CD14-positive monocyte (primary cell): ENCODE measurements at regions not wholly inside any gene's neighbourhood (a gene's known extent, or its start where the extent isn't known, plus 50 kb on each side); places are given as distances from the start of the nearest gene placed in this dataset.

Experiments
- DNase-seq, 3 donors: peaks; one replicate each; pipeline ENCODE4 v3.0.0-alpha.2; 2011 to 2022
- H2AFZ ChIP-seq: 2 replicates; pipeline ENCODE4 v1.6.0; 2012; ENCODE audit warnings: mild to moderate bottlenecking, low read depth, low read length, inconsistent platforms; ENCODE audit not compliant: insufficient read depth, poor library complexity, severe bottlenecking
- H3K27ac ChIP-seq, 2 donors: 1 replicate in 1 of 2; 2 replicates in 1 of 2; pipeline ENCODE4 v1.5.1; 2012 to 2013; ENCODE audit warnings: low read length in 2 of 2, control low read depth in 1 of 2, inconsistent platforms in 1 of 2, low read depth in 1 of 2, mild to moderate bottlenecking in 1 of 2
- H3K27me3 ChIP-seq, 2 donors: one replicate each; pipeline versions ENCODE4 v1.6.0 to v1.6.1; 2011 to 2013; ENCODE audit warnings: low read length in 2 of 2; ENCODE audit not compliant: control insufficient read depth in 2 of 2, insufficient read depth in 2 of 2
- H3K36me3 ChIP-seq, 2 donors: replicated peaks in 1 of 2; 1 replicate in 1 of 2; 2 replicates in 1 of 2; pipeline versions ENCODE4 v1.5.1 to v1.6.1; 2012 to 2013; ENCODE audit warnings: low read length in 2 of 2, control low read depth in 1 of 2, inconsistent platforms in 1 of 2, mild to moderate bottlenecking in 1 of 2; ENCODE audit not compliant: insufficient read depth in 2 of 2, control insufficient read depth in 1 of 2
- H3K4me1 ChIP-seq, 2 donors: 1 replicate in 1 of 2; 2 replicates in 1 of 2; pipeline versions ENCODE4 v1.5.1 to v1.6.1; 2012 to 2013; ENCODE audit warnings: low read length in 2 of 2, control low read depth in 1 of 2, inconsistent platforms in 1 of 2, mild to moderate bottlenecking in 1 of 2, moderate library complexity in 1 of 2; ENCODE audit not compliant: insufficient read depth in 2 of 2, control insufficient read depth in 1 of 2
- H3K4me2 ChIP-seq: replicated peaks from 2 replicates; pipeline ENCODE3; 2012; ENCODE audit warnings: low read length, moderate library complexity, mild to moderate bottlenecking; ENCODE audit not compliant: poor library complexity, severe bottlenecking; ENCODE audit errors: extremely low read depth
- H3K4me3 ChIP-seq, 3 experiments: fragments of 200-600 bp in 1 of 3; sonication (generic) in 1 of 3; replicated peaks in 1 of 3; 1 replicate in 2 of 3; 2 replicates in 1 of 3; pipeline ENCODE4 v1.5.1; 2011 to 2013; ENCODE audit warnings: low read length in 3 of 3, mild to moderate bottlenecking in 3 of 3, control low read depth in 2 of 3, low read depth in 2 of 3, inconsistent platforms in 1 of 3, moderate library complexity in 1 of 3
- H3K79me2 ChIP-seq: 2 replicates; pipeline ENCODE4 v1.6.0; 2012; ENCODE audit warnings: mild to moderate bottlenecking, control low read depth, inconsistent platforms, low read length, moderate library complexity; ENCODE audit not compliant: insufficient read depth
- H3K9ac ChIP-seq: 2 replicates; pipeline ENCODE4 v1.6.0; 2017; ENCODE audit warnings: low read length, mild to moderate bottlenecking; ENCODE audit not compliant: insufficient read depth, poor library complexity, severe bottlenecking
- H3K9me3 ChIP-seq, 2 donors: replicated peaks in 1 of 2; 1 replicate in 1 of 2; 2 replicates in 1 of 2; pipeline versions ENCODE4 v1.5.1 to v1.6.1; 2012 to 2013; ENCODE audit warnings: low read length in 2 of 2, control low read depth in 1 of 2; ENCODE audit not compliant: control insufficient read depth in 1 of 2, insufficient read depth in 1 of 2
- H4K20me1 ChIP-seq: 2 replicates; pipeline ENCODE4 v1.6.0; 2012; ENCODE audit warnings: mild to moderate bottlenecking, low read length, control low read depth, moderate library complexity; ENCODE audit not compliant: insufficient read depth
- H3K27ac Mint-ChIP-seq, 7 donors: one replicate each; pipeline ENCODE4 v1.8.0; 2020; ENCODE audit warnings: mild to moderate bottlenecking in 7 of 7, mixed read lengths in 7 of 7, moderate library complexity in 6 of 7, inconsistent platforms in 2 of 7
- H3K27me3 Mint-ChIP-seq, 3 donors: one replicate each; pipeline ENCODE4 v1.8.0; 2021 to 2022; ENCODE audit warnings: low read depth in 3 of 3, mild to moderate bottlenecking in 3 of 3, mixed read lengths in 3 of 3, moderate library complexity in 3 of 3, inconsistent platforms in 1 of 3
- H3K36me3 Mint-ChIP-seq, 2 donors: one replicate each; pipeline ENCODE4 v1.8.0; 2020; ENCODE audit warnings: mixed read lengths in 2 of 2, inconsistent platforms in 1 of 2, mild to moderate bottlenecking in 1 of 2
- H3K4me1 Mint-ChIP-seq: one replicate; pipeline ENCODE4 v1.8.0; 2020; ENCODE audit warnings: mild to moderate bottlenecking, mixed read lengths
- H3K4me3 Mint-ChIP-seq, 2 donors: one replicate each; pipeline ENCODE4 v1.8.0; 2020; ENCODE audit warnings: mild to moderate bottlenecking in 2 of 2, mixed read lengths in 2 of 2, moderate library complexity in 1 of 2
- H3K9me3 Mint-ChIP-seq, 7 donors: one replicate each; pipeline ENCODE4 v1.8.0; 2020 to 2022; ENCODE audit warnings: mixed read lengths in 7 of 7, mild to moderate bottlenecking in 6 of 7, moderate library complexity in 6 of 7, inconsistent platforms in 2 of 7
- CTCF ChIP-seq: fragments of 200-600 bp; IDR thresholded peaks from one replicate; pipeline ENCODE4 v1.8.0; 2022; ENCODE audit warnings: antibody characterized with exemption, mild to moderate bottlenecking
- WGBS: methylation state at CpG from one replicate; pipeline ENCODE4 v1.1.5; 2013; ENCODE audit warnings: missing lambda C conversion rate; ENCODE audit not compliant: insufficient coverage; 5-methylcytosine and 5-hydroxymethylcytosine counted together
- intact Hi-C, 2 donors: fragments of 100-400 bp; cut with micrococcal nuclease; formaldehyde crosslinking; loops; one replicate each; pipeline versions ENCODE4 v1.15.0 to v1.15.1; 2023

DNA sequence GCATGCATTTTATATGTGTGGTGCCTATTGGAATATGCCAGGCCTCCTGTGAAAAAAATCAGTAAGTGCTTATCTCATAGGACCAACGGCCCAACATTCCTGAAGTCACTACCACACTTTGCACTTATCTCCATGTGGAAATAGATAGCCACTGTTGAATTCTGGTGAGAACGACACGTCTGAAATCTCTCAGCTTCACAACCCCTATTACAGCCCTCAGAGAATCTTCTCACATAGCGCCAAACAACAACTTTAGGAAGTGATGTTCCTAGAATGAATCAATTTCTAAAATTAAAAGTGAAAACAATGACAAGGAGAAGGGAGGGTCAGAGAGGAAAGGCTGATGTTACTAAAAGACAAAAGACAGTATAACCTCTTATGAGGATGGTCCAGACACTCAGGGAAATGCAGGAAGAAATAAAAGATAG is 270.8 kb upstream of the BTG1 start:
- H3K27ac ChIP-seq = no peak overlapping the region
- no peak for DNase-seq
- no peaks in the 10 kb centered on the region for H3K27me3 Mint-ChIP-seq
- peaks cover 7% of the 10 kb centered on the region for H3K4me1 Mint-ChIP-seq
- H3K4me1 ChIP-seq = no peaks in the 10 kb centered on the region
- H4K20me1 ChIP-seq = no peaks in the 10 kb centered on the region
- no peaks in the 10 kb centered on the region for H3K36me3 ChIP-seq
- no peak for TF ChIP-seq CTCF
- intact Hi-C loops = no loop called here
- H3K4me3 Mint-ChIP-seq = no peak overlapping the region
- H3K36me3 Mint-ChIP-seq = no peaks in the 10 kb centered on the region
- no peaks in the 10 kb centered on the region for H3K79me2 ChIP-seq
- no peak overlapping the region for H3K4me3 ChIP-seq
- H3K9ac ChIP-seq = no peak overlapping the region
- H2AFZ ChIP-seq = no peak overlapping the region
- no CpG with 5 or more reads among the region's 4 CpGs for WGBS
- no peaks in the 10 kb centered on the region for H3K27me3 ChIP-seq
- no peak overlapping the region for H3K4me2 ChIP-seq
- H3K27ac Mint-ChIP-seq = no peak overlapping the region
- H3K9me3 ChIP-seq = no peaks in the 10 kb centered on the region
- no peaks in the 10 kb centered on the region for H3K9me3 Mint-ChIP-seq

- no peaks in the 10 kb centered on the region for H3K36me3 Mint-ChIP-seq
- Histone ChIP-seq H3K9ac (no peak overlapping the region), H2AFZ (no peak overlapping the region), H3K4me3 (no peak overlapping the region), H3K27ac (no peak overlapping the region), H3K79me2 (no peaks in the 10 kb centered on the region), H3K9me3 (no peaks in the 10 kb centered on the region), H4K20me1 (no peaks in the 10 kb centered on the region), H3K4me2 (no peak overlapping the region), H3K27me3 (no peaks in the 10 kb centered on the region), H3K4me1 (no peaks in the 10 kb centered on the region), H3K36me3 (no peaks in the 10 kb centered on the region)
- H3K27me3 Mint-ChIP-seq = no peaks in the 10 kb centered on the region
- no peak for DNase-seq
- H3K9me3 Mint-ChIP-seq = no peaks in the 10 kb centered on the region
- TF ChIP-seq CTCF = no peak
- no peak overlapping the region for H3K27ac Mint-ChIP-seq
- WGBS = 100% methylated on average over 1 of the region's 5 CpGs
- intact Hi-C loops = no loop called here
- no peak overlapping the region for H3K4me3 Mint-ChIP-seq
- peaks cover 4% of the 10 kb centered on the region for H3K4me1 Mint-ChIP-seq
Observed at GRCh38 chr12:92414170-92415070, 268.8 kb upstream of the BTG1 start.
